Stimulated activated CD4-positive, alpha-beta T cell treated with anti-CD3 and anti-CD28 coated beads, Interleukin-15, amount 100 ng/mL, for 48 hours (primary cell): ENCODE measurements at regions not wholly inside any gene's neighbourhood (a gene's known extent, or its start where the extent isn't known, plus 50 kb on each side); places are given as distances from the start of the nearest gene placed in this dataset.

Source experiments
- DNase-seq, 2 donors: peaks; one replicate each; pipeline ENCODE4 v3.0.0-alpha.2; 2020; ENCODE audit warnings: low read depth in 2 of 2

GRCh38 chr5:34587355-34588241 lies 68.5 kb upstream of the RAI14 start:
- DNase-seq, result no peak

DNA sequence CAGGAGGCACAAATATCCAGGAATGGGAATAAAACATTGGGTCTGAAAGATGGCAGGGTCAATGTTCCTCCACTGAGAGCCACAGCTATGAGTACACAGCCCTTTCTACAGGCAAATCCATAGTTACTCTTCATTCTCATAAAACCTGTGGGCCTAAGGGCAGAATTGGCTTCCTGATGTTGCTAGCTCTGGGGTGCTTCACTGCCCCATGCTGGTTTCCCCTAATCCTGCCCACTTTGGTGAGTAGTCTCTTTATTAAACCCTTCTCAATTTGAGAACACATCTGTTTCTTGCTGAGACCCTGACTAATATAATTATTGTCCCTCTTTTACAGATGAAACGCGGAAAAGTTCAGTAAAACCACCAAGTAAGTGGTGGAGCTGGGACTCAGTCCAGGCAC lies 66.3 kb upstream of the RAI14 start:
- no peak for DNase-seq

- DNase-seq, result no peak
Measured at GRCh38 chr5:34591723-34592122, 64.4 kb upstream of the RAI14 start.

GRCh38 chr5:34597034-34598027 lies 58.8 kb upstream of the RAI14 start:
- no peak for DNase-seq

GRCh38 chr5:34598177-34598794 lies 57.8 kb upstream of the RAI14 start:
- DNase-seq, result no peak

- no peak for DNase-seq
Measured at GRCh38 chr5:34599471-34600117, 56.5 kb upstream of the RAI14 start.

GRCh38 chr5:34600118-34600493 lies 56.0 kb upstream of the RAI14 start:
- no peak for DNase-seq

GRCh38 chr5:34603378-34603777 lies 52.8 kb upstream of the RAI14 start:
- DNase-seq, result no peak

DNA sequence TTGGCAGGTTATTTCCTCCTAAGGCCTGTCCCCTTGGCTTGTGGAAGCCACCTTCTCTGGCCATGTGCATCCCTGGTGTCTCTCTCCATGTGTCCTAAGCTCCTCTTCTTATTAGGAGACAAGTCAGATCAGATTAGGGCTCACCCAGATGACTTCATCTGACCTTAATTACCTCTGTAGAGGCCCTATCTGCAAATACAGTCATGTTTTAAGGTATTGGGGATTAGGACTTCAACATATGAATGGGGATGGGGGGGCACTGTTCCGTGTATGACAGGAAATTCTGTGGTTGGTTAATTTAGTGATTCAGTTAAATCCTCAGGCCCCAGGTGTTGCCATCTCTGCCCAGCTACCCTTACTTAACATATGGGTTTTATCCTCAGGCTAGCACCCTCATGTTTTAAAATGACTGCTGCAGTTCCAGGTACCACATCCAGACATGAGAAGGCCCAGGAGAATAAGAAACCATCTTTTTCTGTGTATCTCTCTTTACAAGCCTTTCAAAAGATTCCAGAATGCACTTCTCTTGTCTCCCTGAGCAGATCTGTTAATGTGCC lies 51.9 kb upstream of the RAI14 start:
- DNase-seq, result no peak

DNA sequence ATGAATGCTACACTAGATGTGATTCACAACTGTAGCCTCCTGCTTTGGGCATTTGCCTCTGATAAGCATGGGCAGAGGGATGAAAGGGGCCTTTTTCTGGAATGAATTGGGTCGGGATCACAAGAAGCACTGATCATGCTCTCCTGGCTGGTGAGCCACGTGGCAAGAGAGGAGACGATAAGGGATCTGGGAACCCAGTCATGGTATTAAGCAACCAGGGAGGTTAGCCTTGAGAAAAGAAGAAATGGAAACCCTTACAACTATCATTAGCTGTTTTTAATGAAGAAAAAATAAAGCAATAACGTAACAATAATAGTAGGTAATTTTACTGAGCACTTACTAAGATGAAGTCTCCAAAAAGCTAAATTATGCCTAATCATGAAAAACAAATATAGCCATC lies 50.0 kb upstream of the RAI14 start:
- no peak for DNase-seq
